Upper lobe of right lung (tissue), 1 donor: ENCODE measurements at regions not wholly inside any gene's neighbourhood (a gene's known extent, or its start where the extent isn't known, plus 50 kb on each side); places are given as distances from the start of the nearest gene placed in this dataset.
A peak's percentile ranks its signal among the peaks of the same experiment; 100 is the strongest.

Experiments
- ATAC-seq: fragments of 200-7000 bp; cut with Tn5 transposase; one replicate; pipeline ENCODE4 v1.9.1; 2020; ENCODE audit warnings: mild to moderate bottlenecking, moderate library complexity
- DNase-seq: peaks from one replicate; pipeline ENCODE4 v3.0.0-alpha.2; 2020
- H3K27ac ChIP-seq: fragments of 200-600 bp; one replicate; pipeline ENCODE4 v1.8.0; 2022
- H3K27me3 ChIP-seq: fragments of 200-600 bp; one replicate; pipeline ENCODE4 v1.8.0; 2022; ENCODE audit warnings: mild to moderate bottlenecking
- H3K36me3 ChIP-seq: fragments of 200-600 bp; one replicate; pipeline ENCODE4 v1.8.0; 2022
- H3K4me1 ChIP-seq: fragments of 200-600 bp; one replicate; pipeline ENCODE4 v1.8.0; 2022
- H3K4me3 ChIP-seq: fragments of 200-600 bp; one replicate; pipeline ENCODE4 v1.8.0; 2022; ENCODE audit warnings: mild to moderate bottlenecking
- H3K9me3 ChIP-seq: fragments of 200-600 bp; one replicate; pipeline ENCODE4 v1.8.0; 2022
- intact Hi-C: fragments of 100-400 bp; cut with DNase I; formaldehyde crosslinking; loops from one replicate; pipeline ENCODE4 v1.11.0; 2022
- TF ChIP-seq, protein P1 (sequence below): fragments of 200-600 bp; IDR thresholded peaks from one replicate; pipeline ENCODE4 v1.8.0; 2022; ENCODE audit warnings: antibody characterized with exemption
- donor health status: DM: no; HTN: yes; CAD: no; lungs with severe emphysema.

DNA sequence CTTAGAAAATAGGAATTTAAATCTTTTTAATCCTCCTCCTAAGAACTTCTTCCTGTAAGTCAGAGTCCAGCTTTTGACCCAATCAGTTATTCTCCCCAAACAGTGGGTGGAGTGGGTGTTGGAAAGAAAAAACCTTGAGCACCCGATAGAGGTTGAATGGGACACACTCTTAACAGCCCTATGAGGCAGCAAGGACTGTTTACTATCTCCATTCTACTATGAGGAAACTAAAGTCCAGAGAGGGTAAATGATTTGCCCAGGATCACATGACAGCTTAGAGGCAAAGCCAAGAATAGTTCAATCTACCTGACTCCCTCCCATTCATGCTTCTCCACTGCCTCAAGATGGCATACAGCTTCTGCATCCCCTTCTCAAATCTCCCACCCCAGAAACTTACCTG, 57.6 kb upstream of the SLC35B4 start:
- DNase-seq (no peak), ATAC-seq (peak; percentile 38)
- H3K27ac ChIP-seq: no peak overlapping the region
- intact Hi-C loops: no loop called here
- no peaks in the 10 kb centered on the region for H3K36me3 ChIP-seq
- TF ChIP-seq, protein P1, sequence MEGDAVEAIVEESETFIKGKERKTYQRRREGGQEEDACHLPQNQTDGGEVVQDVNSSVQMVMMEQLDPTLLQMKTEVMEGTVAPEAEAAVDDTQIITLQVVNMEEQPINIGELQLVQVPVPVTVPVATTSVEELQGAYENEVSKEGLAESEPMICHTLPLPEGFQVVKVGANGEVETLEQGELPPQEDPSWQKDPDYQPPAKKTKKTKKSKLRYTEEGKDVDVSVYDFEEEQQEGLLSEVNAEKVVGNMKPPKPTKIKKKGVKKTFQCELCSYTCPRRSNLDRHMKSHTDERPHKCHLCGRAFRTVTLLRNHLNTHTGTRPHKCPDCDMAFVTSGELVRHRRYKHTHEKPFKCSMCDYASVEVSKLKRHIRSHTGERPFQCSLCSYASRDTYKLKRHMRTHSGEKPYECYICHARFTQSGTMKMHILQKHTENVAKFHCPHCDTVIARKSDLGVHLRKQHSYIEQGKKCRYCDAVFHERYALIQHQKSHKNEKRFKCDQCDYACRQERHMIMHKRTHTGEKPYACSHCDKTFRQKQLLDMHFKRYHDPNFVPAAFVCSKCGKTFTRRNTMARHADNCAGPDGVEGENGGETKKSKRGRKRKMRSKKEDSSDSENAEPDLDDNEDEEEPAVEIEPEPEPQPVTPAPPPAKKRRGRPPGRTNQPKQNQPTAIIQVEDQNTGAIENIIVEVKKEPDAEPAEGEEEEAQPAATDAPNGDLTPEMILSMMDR: no peak
- peaks cover 7% of the 10 kb centered on the region for H3K27me3 ChIP-seq
- no peaks in the 10 kb centered on the region for H3K9me3 ChIP-seq
- H3K4me1 ChIP-seq: peaks cover 6% of the 10 kb centered on the region
- no peak overlapping the region for H3K4me3 ChIP-seq

GRCh38 chr7:134372858-134373257, 56.1 kb upstream of the SLC35B4 start:
- intact Hi-C loops: no loop called here
- TF ChIP-seq, protein P1: no peak
- H3K9me3 ChIP-seq: no peaks in the 10 kb centered on the region
- H3K27ac ChIP-seq: no peak overlapping the region
- no peaks in the 10 kb centered on the region for H3K36me3 ChIP-seq
- H3K27me3 ChIP-seq: peaks cover 7% of the 10 kb centered on the region
- ATAC-seq (no peak), DNase-seq (no peak)
- H3K4me3 ChIP-seq: no peak overlapping the region
- H3K4me1 ChIP-seq: peaks cover 8% of the 10 kb centered on the region

DNA sequence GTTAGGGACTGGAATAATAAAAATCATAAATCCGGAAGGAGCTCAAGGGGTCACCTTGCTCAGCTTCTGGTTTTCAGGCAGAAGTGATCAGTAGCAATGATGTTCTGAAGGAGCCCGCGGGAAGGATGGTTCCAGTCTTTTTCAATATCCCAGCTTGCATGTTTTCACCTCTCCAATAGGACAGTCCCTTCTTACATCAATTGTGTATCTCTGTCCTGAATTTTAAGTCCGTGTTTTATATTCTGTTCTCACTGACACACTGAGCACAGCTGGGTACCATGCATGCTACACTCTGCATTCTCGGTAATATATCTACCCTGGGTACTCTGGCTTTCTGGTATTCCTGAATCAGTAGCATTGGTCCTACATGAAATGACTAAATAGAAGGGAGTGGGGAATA, 55.2 kb upstream of the SLC35B4 start:
- Histone ChIP-seq H3K36me3 (no peaks in the 10 kb centered on the region), H3K27ac (no peak overlapping the region), H3K27me3 (peaks cover 7% of the 10 kb centered on the region), H3K4me3 (no peak overlapping the region), H3K4me1 (peaks cover 8% of the 10 kb centered on the region), H3K9me3 (no peaks in the 10 kb centered on the region)
- intact Hi-C loops: no loop called here
- ATAC-seq (no peak), DNase-seq (no peak)
- TF ChIP-seq, protein P1: no peak

GRCh38 chr7:134371536-134371935, 54.8 kb upstream of the SLC35B4 start:
- DNase-seq (no peak), ATAC-seq (no peak)
- peaks cover 8% of the 10 kb centered on the region for H3K4me1 ChIP-seq
- peaks cover 7% of the 10 kb centered on the region for H3K27me3 ChIP-seq
- no peak overlapping the region for H3K4me3 ChIP-seq
- TF ChIP-seq, protein P1: no peak
- H3K9me3 ChIP-seq: no peaks in the 10 kb centered on the region
- H3K36me3 ChIP-seq: no peaks in the 10 kb centered on the region
- intact Hi-C loops: no loop called here
- H3K27ac ChIP-seq: no peak overlapping the region

DNA sequence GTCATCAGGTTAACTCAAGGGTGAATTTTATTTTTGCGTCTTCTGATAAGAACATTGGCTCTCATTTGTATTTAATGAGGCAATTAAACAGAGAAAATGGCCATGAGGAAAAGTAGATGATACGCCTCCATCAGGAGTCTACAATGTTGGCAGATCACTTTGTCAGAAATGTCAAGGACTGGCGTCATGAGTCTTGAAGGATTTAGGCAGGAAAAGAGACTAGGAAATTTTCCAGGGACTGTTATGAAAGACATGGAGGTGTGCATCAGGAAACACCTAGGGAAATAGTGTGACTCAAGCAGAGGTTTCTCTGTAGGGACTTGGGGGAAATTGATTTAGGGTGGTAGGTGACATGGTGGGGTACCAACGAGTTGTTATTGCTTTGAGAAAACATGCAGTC, 53.4 kb upstream of the SLC35B4 start:
- Histone ChIP-seq H3K9me3 (no peaks in the 10 kb centered on the region), H3K27me3 (peaks cover 7% of the 10 kb centered on the region), H3K4me3 (no peak overlapping the region), H3K36me3 (no peaks in the 10 kb centered on the region), H3K27ac (no peak overlapping the region), H3K4me1 (peaks cover 8% of the 10 kb centered on the region)
- no peak for ATAC-seq
- DNase-seq: no peak
- TF ChIP-seq, protein P1: no peak
- intact Hi-C loops: no loop called here

DNA sequence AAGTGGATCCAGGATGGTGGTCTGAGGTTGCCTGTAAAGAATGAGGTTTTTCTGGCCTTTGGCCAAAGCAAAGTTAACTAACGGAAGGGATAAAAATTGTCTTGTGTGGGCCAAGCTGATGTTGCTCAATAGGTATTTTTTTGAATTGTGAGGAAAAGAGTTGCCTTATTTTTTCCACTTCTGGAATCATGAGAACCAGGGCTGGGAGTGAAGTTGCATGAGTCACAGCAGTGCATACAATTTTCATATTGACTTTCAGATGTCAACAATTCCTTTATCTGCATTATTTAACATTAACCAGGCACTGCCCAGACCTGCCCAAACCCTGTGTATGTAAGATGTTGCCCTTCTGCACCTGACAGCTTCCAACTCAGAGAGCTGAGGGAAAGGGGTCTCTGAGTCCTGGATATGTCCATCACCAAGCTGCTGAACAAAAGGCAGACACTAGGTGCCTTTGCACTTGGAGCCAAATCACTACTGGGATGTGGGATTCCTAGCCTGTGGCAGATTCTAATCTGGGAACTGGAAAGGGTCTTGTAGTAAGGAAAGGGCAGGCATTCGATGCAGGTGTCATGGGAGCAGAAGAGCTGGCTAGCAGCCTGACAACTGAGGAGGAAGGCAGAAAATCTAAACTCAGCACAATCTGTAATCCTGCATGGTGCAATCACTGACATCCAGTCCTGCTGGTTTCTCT, 52.3 kb upstream of the SLC35B4 start:
- ATAC-seq (peak; percentile 56), DNase-seq (no peak)
- Histone ChIP-seq H3K9me3 (no peaks in the 10 kb centered on the region), H3K27ac (no peak overlapping the region), H3K27me3 (peaks cover 7% of the 10 kb centered on the region), H3K4me1 (peaks cover 8% of the 10 kb centered on the region), H3K36me3 (no peaks in the 10 kb centered on the region), H3K4me3 (no peak overlapping the region)
- intact Hi-C loops: no loop called here
- TF ChIP-seq, protein P1: no peak
